ENCODE measurements at regions not wholly inside any gene's neighbourhood (a gene's known extent, or its start where the extent isn't known, plus 50 kb on each side); places are given as distances from the start of the nearest gene placed in this dataset.
A peak's percentile ranks its signal among the peaks of the same experiment; 100 is the strongest.

- no peak overlapping the region for H3K4me3 ChIP-seq (ENCODE audit: low read depth, low read length)
These were observed 73.0 kb upstream of the RAI14 start for GRCh38 chr5:34583167-34583566.

GRCh38 chr5:34584165-34584564 lies 72.0 kb upstream of the RAI14 start:
- Histone ChIP-seq H3K9ac (ENCODE audit: low read depth, low read length) (no peak overlapping the region), H3K4me3 (ENCODE audit: low read depth, low read length) (no peak overlapping the region), H3K4me1 (ENCODE audit: control insufficient read depth, insufficient read depth, low read length) (peaks cover 14% of the 10 kb centered on the region), H3K27me3 (ENCODE audit: control insufficient read depth, insufficient read depth, low read length) (no peaks in the 10 kb centered on the region), H3K27ac (ENCODE audit: low read depth, low read length) (no peak overlapping the region), H3K9me3 (ENCODE audit: control insufficient read depth, insufficient read depth, low read length) (no peaks in the 10 kb centered on the region), H3K36me3 (ENCODE audit: control insufficient read depth, insufficient read depth, low read length) (no peaks in the 10 kb centered on the region)

More at GRCh38 chr5:34583167-34583566, 73.0 kb upstream of the RAI14 start:
- H3K4me1 ChIP-seq (ENCODE audit: control insufficient read depth, insufficient read depth, low read length) = peaks cover 14% of the 10 kb centered on the region
- no peaks in the 10 kb centered on the region for H3K36me3 ChIP-seq (ENCODE audit: control insufficient read depth, insufficient read depth, low read length)
- no peak overlapping the region for H3K27ac ChIP-seq (ENCODE audit: low read depth, low read length)
- H3K9ac ChIP-seq (ENCODE audit: low read depth, low read length) = no peak overlapping the region
- H3K9me3 ChIP-seq (ENCODE audit: control insufficient read depth, insufficient read depth, low read length) = no peaks in the 10 kb centered on the region; the same call in 1 of the 2 replicates
- no peaks in the 10 kb centered on the region for H3K27me3 ChIP-seq (ENCODE audit: control insufficient read depth, insufficient read depth, low read length)

GRCh38 chr5:34585601-34586104 lies 70.5 kb upstream of the RAI14 start:
- peak overlapping the region; percentile 16 for H3K27ac ChIP-seq (ENCODE audit: low read depth, low read length)
- no peaks in the 10 kb centered on the region for H3K9me3 ChIP-seq (ENCODE audit: control insufficient read depth, insufficient read depth, low read length)
- no peak overlapping the region for H3K4me3 ChIP-seq (ENCODE audit: low read depth, low read length)
- no peak overlapping the region for H3K9ac ChIP-seq (ENCODE audit: low read depth, low read length)
- no peaks in the 10 kb centered on the region for H3K27me3 ChIP-seq (ENCODE audit: control insufficient read depth, insufficient read depth, low read length)
- H3K36me3 ChIP-seq (ENCODE audit: control insufficient read depth, insufficient read depth, low read length) = no peaks in the 10 kb centered on the region
- H3K4me1 ChIP-seq (ENCODE audit: control insufficient read depth, insufficient read depth, low read length) = peaks cover 14% of the 10 kb centered on the region

GRCh38 chr5:34586117-34586885 lies 69.8 kb upstream of the RAI14 start:
- no peak overlapping the region for H3K4me3 ChIP-seq (ENCODE audit: low read depth, low read length)

GRCh38 chr5:34587355-34588241 lies 68.5 kb upstream of the RAI14 start:
- H3K9me3 ChIP-seq (ENCODE audit: control insufficient read depth, insufficient read depth, low read length) = no peaks in the 10 kb centered on the region
- H3K4me3 ChIP-seq (ENCODE audit: low read depth, low read length) = no peak overlapping the region
- H3K9ac ChIP-seq (ENCODE audit: low read depth, low read length) = no peak overlapping the region
- H3K36me3 ChIP-seq (ENCODE audit: control insufficient read depth, insufficient read depth, low read length) = no peaks in the 10 kb centered on the region
- H3K4me1 ChIP-seq (ENCODE audit: control insufficient read depth, insufficient read depth, low read length) = peaks cover 11% of the 10 kb centered on the region
- peak overlapping the region; percentile 67 for H3K27ac ChIP-seq (ENCODE audit: low read depth, low read length)
- no peaks in the 10 kb centered on the region for H3K27me3 ChIP-seq (ENCODE audit: control insufficient read depth, insufficient read depth, low read length)

More at GRCh38 chr5:34586117-34586885, 69.8 kb upstream of the RAI14 start:
- no peaks in the 10 kb centered on the region for H3K27me3 ChIP-seq (ENCODE audit: control insufficient read depth, insufficient read depth, low read length)
- no peak overlapping the region for H3K9ac ChIP-seq (ENCODE audit: low read depth, low read length)
- peaks cover 11% of the 10 kb centered on the region for H3K4me1 ChIP-seq (ENCODE audit: control insufficient read depth, insufficient read depth, low read length)
- H3K27ac ChIP-seq (ENCODE audit: low read depth, low read length) = peak overlapping the region; percentile 21
- no peaks in the 10 kb centered on the region for H3K9me3 ChIP-seq (ENCODE audit: control insufficient read depth, insufficient read depth, low read length)
- H3K36me3 ChIP-seq (ENCODE audit: control insufficient read depth, insufficient read depth, low read length) = no peaks in the 10 kb centered on the region

GRCh38 chr5:34589832-34590231 lies 66.3 kb upstream of the RAI14 start:
- Histone ChIP-seq H3K9me3 (ENCODE audit: control insufficient read depth, insufficient read depth, low read length) (no peaks in the 10 kb centered on the region), H3K27me3 (ENCODE audit: control insufficient read depth, insufficient read depth, low read length) (no peaks in the 10 kb centered on the region), H3K36me3 (ENCODE audit: control insufficient read depth, insufficient read depth, low read length) (no peaks in the 10 kb centered on the region), H3K4me3 (ENCODE audit: low read depth, low read length) (no peak overlapping the region), H3K4me1 (ENCODE audit: control insufficient read depth, insufficient read depth, low read length) (peaks cover 11% of the 10 kb centered on the region), H3K27ac (ENCODE audit: low read depth, low read length) (no peak overlapping the region), H3K9ac (ENCODE audit: low read depth, low read length) (no peak overlapping the region)

GRCh38 chr5:34591723-34592122 lies 64.4 kb upstream of the RAI14 start:
- Histone ChIP-seq H3K27me3 (ENCODE audit: control insufficient read depth, insufficient read depth, low read length) (no peaks in the 10 kb centered on the region), H3K9me3 (ENCODE audit: control insufficient read depth, insufficient read depth, low read length) (no peaks in the 10 kb centered on the region), H3K4me3 (ENCODE audit: low read depth, low read length) (no peak overlapping the region), H3K36me3 (ENCODE audit: control insufficient read depth, insufficient read depth, low read length) (no peaks in the 10 kb centered on the region), H3K4me1 (ENCODE audit: control insufficient read depth, insufficient read depth, low read length) (peaks cover 11% of the 10 kb centered on the region), H3K27ac (ENCODE audit: low read depth, low read length) (no peak overlapping the region), H3K9ac (ENCODE audit: low read depth, low read length) (no peak overlapping the region)

- H3K27ac ChIP-seq (ENCODE audit: low read depth, low read length) = no peak overlapping the region
- no peaks in the 10 kb centered on the region for H3K36me3 ChIP-seq (ENCODE audit: control insufficient read depth, insufficient read depth, low read length)
- no peaks in the 10 kb centered on the region for H3K4me1 ChIP-seq (ENCODE audit: control insufficient read depth, insufficient read depth, low read length)
- no peaks in the 10 kb centered on the region for H3K9me3 ChIP-seq (ENCODE audit: control insufficient read depth, insufficient read depth, low read length)
- H3K4me3 ChIP-seq (ENCODE audit: low read depth, low read length) = no peak overlapping the region
- no peak overlapping the region for H3K9ac ChIP-seq (ENCODE audit: low read depth, low read length)
- no peaks in the 10 kb centered on the region for H3K27me3 ChIP-seq (ENCODE audit: control insufficient read depth, insufficient read depth, low read length)
These were observed 58.8 kb upstream of the RAI14 start for GRCh38 chr5:34597034-34598027.

- H3K9ac ChIP-seq (ENCODE audit: low read depth, low read length) = no peak overlapping the region
- no peak overlapping the region for H3K27ac ChIP-seq (ENCODE audit: low read depth, low read length)
- H3K27me3 ChIP-seq (ENCODE audit: control insufficient read depth, insufficient read depth, low read length) = no peaks in the 10 kb centered on the region
- H3K4me3 ChIP-seq (ENCODE audit: low read depth, low read length) = no peak overlapping the region
- H3K9me3 ChIP-seq (ENCODE audit: control insufficient read depth, insufficient read depth, low read length) = no peaks in the 10 kb centered on the region
- no peaks in the 10 kb centered on the region for H3K4me1 ChIP-seq (ENCODE audit: control insufficient read depth, insufficient read depth, low read length)
- no peaks in the 10 kb centered on the region for H3K36me3 ChIP-seq (ENCODE audit: control insufficient read depth, insufficient read depth, low read length)
These were observed 57.8 kb upstream of the RAI14 start for GRCh38 chr5:34598177-34598794.
